ENCODE measurements at regions not wholly inside any gene's neighbourhood (a gene's known extent, or its start where the extent isn't known, plus 50 kb on each side); places are given as distances from the start of the nearest gene placed in this dataset.

GRCh38 chr5:68968429-68968828 lies 125.4 kb upstream of the SLC30A5 start:
- TF ChIP-seq CTCF (IDR thresholded peaks at IDR 0.05; ENCODE audit: control insufficient read depth, extremely low read depth, insufficient read depth): no peak
- no peak overlapping the region for H3K4me3 ChIP-seq (ENCODE audit: low read depth, low read length)
- no peak for DNase-seq (ENCODE audit: low read depth)

GRCh38 chr5:68970617-68971016 lies 123.2 kb upstream of the SLC30A5 start:
- no peak for DNase-seq (ENCODE audit: low read depth)
- no peak overlapping the region for H3K4me3 ChIP-seq (ENCODE audit: low read depth, low read length)
- TF ChIP-seq CTCF (IDR thresholded peaks at IDR 0.05; ENCODE audit: control insufficient read depth, extremely low read depth, insufficient read depth): no peak

DNA sequence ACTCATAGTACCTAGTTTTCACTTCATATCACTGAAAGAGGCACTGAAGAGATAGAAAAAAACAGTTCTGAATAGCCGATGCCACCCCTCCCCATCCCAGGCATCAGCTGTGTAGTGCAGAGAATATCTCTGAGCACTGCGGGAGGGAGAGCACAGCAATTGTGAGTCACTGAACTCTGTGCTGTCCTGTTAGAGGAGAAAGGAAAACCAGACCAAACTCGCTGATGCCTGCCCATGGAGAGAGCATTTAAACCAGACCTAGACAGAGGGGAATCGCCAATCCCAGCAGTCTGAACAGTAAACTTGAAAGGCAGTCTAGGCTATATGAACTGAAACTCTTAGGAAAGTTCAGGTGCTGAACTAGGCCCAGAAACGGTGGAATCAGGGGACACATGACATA lies 120.1 kb upstream of the SLC30A5 start:
- DNase-seq (ENCODE audit: low read depth): no peak
- no peak overlapping the region for H3K4me3 ChIP-seq (ENCODE audit: low read depth, low read length)
- TF ChIP-seq CTCF (IDR thresholded peaks at IDR 0.05; ENCODE audit: control insufficient read depth, extremely low read depth, insufficient read depth): no peak

GRCh38 chr5:68983043-68983442 lies 110.8 kb upstream of the SLC30A5 start:
- TF ChIP-seq CTCF (IDR thresholded peaks at IDR 0.05; ENCODE audit: control insufficient read depth, extremely low read depth, insufficient read depth): no peak
- no peak for DNase-seq (ENCODE audit: low read depth)
- no peak overlapping the region for H3K4me3 ChIP-seq (ENCODE audit: low read depth, low read length)

DNA sequence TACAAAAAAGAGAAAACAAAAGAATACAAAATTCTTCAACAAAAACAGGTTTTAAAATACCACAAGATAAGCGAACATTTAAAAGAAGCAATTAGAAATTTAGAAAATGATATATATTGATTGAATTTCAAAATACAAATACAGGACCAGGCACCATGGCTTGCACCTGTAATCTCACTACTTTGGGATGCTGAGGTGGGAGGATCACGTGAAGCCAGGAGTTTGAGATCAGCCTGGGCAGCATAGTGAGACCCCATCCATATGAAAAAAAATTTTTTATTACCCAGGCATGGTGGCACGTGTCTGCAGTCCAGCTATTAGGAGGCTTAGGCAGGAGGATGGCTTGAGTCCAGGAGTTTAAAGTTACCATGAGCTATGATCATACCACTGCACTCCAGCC lies 109.9 kb upstream of the SLC30A5 start:
- TF ChIP-seq CTCF (IDR thresholded peaks at IDR 0.05; ENCODE audit: control insufficient read depth, extremely low read depth, insufficient read depth): no peak
- no peak for DNase-seq (ENCODE audit: low read depth)
- H3K4me3 ChIP-seq (ENCODE audit: low read depth, low read length): no peak overlapping the region

- TF ChIP-seq CTCF (IDR thresholded peaks at IDR 0.05; ENCODE audit: control insufficient read depth, extremely low read depth, insufficient read depth): no peak
- no peak overlapping the region for H3K4me3 ChIP-seq (ENCODE audit: low read depth, low read length)
- no peak for DNase-seq (ENCODE audit: low read depth)
Observed at GRCh38 chr5:68991279-68992084, 102.3 kb upstream of the SLC30A5 start.

- no peak for DNase-seq (ENCODE audit: low read depth)
- no peak overlapping the region for H3K4me3 ChIP-seq (ENCODE audit: low read depth, low read length)
- no peak for TF ChIP-seq CTCF (IDR thresholded peaks at IDR 0.05; ENCODE audit: control insufficient read depth, extremely low read depth, insufficient read depth)
Observed at GRCh38 chr5:68994645-68995044, 99.2 kb upstream of the SLC30A5 start.
